Coronary artery (tissue), 2 donors: ENCODE measurements at regions not wholly inside any gene's neighbourhood (a gene's known extent, or its start where the extent isn't known, plus 50 kb on each side); places are given as distances from the start of the nearest gene placed in this dataset.
"Not testable (repeated sequence)": the region's sequence is repeated elsewhere in the genome, so short reads cannot be mapped to it uniquely, and the experiment has no call there.

Experiments used
- DNase-seq: peaks from one replicate; pipeline ENCODE4 v3.0.0-alpha.2; 2017; ENCODE audit warnings: low spot score
- H3K27ac ChIP-seq, 2 donors: fragments of 200-600 bp; sonication (generic); one replicate each; pipeline ENCODE4 v1.5.1; 2016 to 2019
- H3K4me3 ChIP-seq: fragments of 200-600 bp; sonication (generic); 2 replicates; pipeline ENCODE4 v1.5.1; 2016; ENCODE audit warnings: mild to moderate bottlenecking, moderate library complexity
- TF ChIP-seq, protein P1 (sequence below): fragments of 200-600 bp; sonication (generic); IDR thresholded peaks from one replicate; pipeline ENCODE4 v1.5.1; 2019; ENCODE audit warnings: antibody characterized with exemption

DNA sequence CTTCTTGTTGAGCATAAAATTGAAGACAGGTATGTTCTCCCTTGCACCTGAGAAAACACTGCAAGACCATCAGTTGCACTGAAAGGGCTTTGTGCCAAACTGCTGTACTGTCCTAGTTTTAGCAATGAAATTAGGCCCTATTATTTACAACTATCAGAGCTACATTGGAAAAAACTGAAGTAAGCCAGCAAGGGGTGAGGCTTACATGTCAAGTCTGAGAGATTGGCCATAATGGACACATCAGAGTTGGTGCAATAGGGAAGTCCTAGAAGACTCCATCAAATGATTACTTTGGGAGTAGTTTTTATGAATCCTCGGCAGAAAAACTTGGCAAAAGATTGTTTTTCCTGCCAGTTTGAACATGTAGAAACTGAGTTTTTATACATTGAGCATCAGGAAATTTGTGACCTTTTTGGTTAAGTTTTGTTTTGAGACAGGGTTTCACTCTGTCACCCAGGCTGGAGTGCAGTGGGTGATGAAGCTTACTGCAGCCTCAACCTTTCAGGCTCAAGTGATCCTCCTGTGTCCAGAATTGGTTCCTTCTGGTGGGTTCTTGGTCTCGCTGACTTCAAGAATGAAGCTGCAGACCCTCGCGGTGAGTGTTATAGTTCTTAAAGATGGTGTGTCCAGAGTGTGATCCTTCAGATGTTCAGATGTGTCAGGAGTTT is 160.1 kb upstream of the BANK1 start:
- no peak overlapping the region for H3K4me3 ChIP-seq
- no peak for DNase-seq

DNA sequence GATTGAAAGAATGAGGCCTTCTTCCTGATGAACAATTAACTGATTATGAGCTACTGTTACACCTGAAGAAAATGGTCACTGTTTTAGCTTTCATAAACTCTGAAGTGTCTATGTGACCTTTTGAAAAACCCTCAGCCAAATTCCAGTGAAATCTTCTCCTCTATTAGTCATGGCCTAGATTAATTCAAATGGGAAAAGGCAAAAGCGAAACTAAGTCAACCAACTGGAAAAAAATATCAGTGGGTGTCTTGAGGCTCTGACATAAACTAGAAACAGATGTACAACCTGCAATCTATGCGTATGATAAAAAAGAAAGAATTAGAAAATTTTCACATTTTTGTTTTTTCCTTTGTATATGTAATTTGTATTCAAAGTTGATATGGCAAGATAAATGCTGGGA is 169.4 kb upstream of the BANK1 start:
- TF ChIP-seq, protein P1, sequence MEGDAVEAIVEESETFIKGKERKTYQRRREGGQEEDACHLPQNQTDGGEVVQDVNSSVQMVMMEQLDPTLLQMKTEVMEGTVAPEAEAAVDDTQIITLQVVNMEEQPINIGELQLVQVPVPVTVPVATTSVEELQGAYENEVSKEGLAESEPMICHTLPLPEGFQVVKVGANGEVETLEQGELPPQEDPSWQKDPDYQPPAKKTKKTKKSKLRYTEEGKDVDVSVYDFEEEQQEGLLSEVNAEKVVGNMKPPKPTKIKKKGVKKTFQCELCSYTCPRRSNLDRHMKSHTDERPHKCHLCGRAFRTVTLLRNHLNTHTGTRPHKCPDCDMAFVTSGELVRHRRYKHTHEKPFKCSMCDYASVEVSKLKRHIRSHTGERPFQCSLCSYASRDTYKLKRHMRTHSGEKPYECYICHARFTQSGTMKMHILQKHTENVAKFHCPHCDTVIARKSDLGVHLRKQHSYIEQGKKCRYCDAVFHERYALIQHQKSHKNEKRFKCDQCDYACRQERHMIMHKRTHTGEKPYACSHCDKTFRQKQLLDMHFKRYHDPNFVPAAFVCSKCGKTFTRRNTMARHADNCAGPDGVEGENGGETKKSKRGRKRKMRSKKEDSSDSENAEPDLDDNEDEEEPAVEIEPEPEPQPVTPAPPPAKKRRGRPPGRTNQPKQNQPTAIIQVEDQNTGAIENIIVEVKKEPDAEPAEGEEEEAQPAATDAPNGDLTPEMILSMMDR = no peak
- Histone ChIP-seq H3K27ac (no peak overlapping the region), H3K4me3 (no peak overlapping the region)
- DNase-seq = no peak

More for the DNA sequence above, 160.1 kb upstream of the BANK1 start:
- TF ChIP-seq, protein P1 = no peak
- no peak overlapping the region for H3K27ac ChIP-seq

DNA sequence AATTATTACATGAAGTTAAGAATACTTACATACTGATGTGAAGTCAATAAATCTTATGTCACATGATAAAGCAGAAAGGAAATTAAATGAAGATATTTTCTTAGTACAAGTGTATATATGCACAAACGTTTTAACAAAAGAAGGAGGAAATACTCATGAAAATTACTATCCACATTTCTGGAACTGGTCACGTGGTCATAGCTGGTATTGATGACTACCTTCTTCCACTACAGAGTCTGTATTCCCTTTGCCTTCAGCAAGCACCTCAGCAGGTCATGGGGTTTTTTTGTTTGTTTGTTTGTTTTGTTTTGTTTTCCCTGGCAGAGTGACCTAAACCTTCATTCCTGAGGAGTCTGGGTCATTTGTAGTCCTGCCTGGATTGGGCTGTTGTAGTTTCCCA is 174.9 kb upstream of the BANK1 start:
- Histone ChIP-seq H3K27ac (no peak overlapping the region), H3K4me3 (no peak overlapping the region)
- DNase-seq = no peak
- TF ChIP-seq, protein P1 = no peak

DNA sequence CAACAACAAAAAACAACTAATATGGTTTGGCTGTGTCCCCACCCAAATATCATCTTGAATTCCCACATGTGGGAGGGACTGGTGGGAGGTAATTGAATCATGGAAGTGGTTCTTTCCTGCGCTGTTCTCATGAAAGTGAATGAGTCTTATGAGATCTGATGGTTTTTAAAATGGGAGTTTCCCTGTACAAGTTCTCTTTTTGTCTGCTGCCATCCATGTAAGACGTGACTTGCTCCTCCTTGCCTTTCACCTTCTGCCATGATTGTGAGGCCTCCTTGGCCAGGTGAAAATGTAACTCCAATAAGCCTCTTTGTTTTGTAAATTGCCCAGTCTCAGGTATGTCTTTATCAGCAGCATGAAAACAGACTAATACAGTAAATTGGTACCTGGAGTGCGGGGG is 183.5 kb upstream of the BANK1 start:
- not testable (repeated sequence) for DNase-seq, H3K4me3 ChIP-seq, H3K27ac ChIP-seq

DNA sequence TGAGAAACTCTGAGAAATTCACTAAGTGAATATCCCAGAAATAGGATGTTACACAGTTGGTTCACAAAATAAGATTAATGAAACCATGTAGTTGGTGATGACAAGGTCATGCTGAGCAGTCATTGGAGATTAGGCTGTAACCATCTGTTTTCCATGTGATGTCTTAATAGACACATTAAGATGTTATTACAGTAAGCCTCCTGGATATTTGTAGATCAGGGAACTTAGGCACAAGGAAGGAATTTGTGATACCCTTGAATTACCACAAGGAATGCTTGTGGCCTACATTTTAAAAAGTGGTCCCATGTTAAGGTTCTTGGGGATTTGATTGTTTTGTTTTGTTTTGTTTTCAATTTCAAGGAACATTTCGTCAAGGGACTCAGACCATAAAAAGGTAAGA is 185.6 kb upstream of the BANK1 start:
- no peak for DNase-seq
- Histone ChIP-seq H3K27ac (no peak overlapping the region), H3K4me3 (no peak overlapping the region)
- TF ChIP-seq, protein P1 = no peak

DNA sequence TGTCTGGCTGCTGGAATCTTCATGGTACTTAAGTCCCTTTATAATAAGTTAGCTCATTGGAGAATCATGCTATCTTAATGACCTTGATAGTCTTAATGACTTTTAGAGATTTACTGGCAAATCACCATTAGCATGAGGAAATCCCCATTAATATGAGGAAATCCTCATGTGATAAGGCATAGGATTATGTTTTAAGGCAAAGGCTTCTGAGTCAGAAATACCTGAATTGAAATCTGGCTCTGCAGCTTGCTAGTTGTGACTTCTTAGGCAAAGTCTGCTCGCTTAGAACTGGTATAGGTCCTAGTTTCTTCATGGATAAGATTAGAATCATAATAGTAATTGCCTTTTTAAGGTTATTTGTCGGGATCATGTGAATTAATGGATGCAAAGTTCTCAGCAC is 190.2 kb upstream of the BANK1 start:
- TF ChIP-seq, protein P1 = no peak
- H3K4me3 ChIP-seq = no peak overlapping the region
- no peak overlapping the region for H3K27ac ChIP-seq
- no peak for DNase-seq

DNA sequence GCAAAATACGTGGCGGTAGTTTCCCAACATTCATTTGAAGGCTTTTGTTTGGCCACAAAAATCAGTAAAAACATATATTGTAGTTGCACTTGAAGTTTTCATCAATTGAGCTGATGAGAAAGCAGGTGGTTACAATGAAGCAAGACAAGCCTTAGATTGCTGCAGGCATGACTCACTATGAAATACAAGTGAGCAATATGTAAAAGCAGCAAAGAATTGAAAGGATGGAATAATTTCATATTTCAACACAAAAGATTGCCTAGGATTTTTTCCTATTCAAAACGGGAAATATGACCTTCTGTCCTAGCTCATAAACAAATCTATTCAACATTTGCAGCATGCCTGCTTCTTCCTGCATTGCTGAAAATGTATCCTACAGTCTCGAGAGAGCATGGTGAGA is 190.9 kb upstream of the BANK1 start:
- no peak for DNase-seq
- Histone ChIP-seq H3K4me3 (no peak overlapping the region), H3K27ac (no peak overlapping the region)
- TF ChIP-seq, protein P1 = no peak
